ENCODE measurements at regions not wholly inside any gene's neighbourhood (a gene's known extent, or its start where the extent isn't known, plus 50 kb on each side); places are given as distances from the start of the nearest gene placed in this dataset.
A peak's percentile ranks its signal among the peaks of the same experiment; 100 is the strongest.

DNA sequence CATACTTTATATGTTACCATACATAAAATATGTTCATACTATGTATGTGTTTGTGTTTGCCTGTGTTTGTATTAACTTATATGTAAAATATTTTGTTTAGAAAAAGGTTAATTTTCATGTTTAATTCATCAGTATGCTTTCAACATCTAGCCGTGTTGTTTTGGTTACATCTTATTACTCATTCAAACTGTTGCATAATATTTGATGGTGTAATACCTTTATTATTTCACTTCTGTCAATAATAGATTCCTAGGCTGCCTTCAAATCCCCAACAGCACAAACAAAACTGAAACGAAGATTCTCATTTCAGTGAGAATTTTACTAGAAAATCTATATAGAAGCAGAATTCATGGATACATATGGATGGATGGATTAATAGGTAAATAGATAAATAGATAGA lies 462.3 kb upstream of the ADGRL3 start:
- ChIA-PET POLR2A (ENCODE audit: low non-redundant PET) (no interaction called here), CTCF (interaction anchor here (0.6 to 1.0 kb wide), 2 partner anchors 48 to 343 kb away, joined by 3 read pairs; no protein-coding TSS in a partner anchor)
- H3K27ac ChIP-seq: no peak overlapping the region
- TF ChIP-seq, protein P1, sequence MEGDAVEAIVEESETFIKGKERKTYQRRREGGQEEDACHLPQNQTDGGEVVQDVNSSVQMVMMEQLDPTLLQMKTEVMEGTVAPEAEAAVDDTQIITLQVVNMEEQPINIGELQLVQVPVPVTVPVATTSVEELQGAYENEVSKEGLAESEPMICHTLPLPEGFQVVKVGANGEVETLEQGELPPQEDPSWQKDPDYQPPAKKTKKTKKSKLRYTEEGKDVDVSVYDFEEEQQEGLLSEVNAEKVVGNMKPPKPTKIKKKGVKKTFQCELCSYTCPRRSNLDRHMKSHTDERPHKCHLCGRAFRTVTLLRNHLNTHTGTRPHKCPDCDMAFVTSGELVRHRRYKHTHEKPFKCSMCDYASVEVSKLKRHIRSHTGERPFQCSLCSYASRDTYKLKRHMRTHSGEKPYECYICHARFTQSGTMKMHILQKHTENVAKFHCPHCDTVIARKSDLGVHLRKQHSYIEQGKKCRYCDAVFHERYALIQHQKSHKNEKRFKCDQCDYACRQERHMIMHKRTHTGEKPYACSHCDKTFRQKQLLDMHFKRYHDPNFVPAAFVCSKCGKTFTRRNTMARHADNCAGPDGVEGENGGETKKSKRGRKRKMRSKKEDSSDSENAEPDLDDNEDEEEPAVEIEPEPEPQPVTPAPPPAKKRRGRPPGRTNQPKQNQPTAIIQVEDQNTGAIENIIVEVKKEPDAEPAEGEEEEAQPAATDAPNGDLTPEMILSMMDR (conservative IDR thresholded peaks at IDR 0.05; ENCODE audit: low read depth): no peak
- DNase-seq (ENCODE audit: low spot score): peak; percentile 46

DNA sequence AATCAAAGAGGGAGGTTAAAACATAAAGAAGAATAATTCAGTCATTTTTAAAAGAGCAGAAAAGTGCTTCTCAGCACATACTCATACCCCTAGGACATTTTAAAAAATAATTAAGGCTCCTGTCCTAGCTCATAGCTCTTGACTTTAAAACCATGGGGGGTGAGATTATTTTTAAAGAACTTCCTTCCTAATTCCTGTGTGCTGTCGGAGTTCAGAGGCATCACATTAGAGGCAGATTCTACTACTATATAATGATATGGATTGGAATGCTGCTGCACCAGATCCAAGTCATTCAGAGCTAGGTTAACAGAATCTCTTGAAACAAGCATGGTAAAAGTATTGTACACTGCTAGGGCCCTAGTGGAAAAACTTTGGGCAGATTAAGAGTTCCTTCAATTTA lies 456.5 kb upstream of the ADGRL3 start:
- TF ChIP-seq, protein P1 (conservative IDR thresholded peaks at IDR 0.05; ENCODE audit: low read depth): no peak
- ChIA-PET POLR2A (ENCODE audit: low non-redundant PET) (no interaction called here), CTCF (interaction anchor here (1.5 kb wide), 1 partner anchor 62 kb away, joined by 3 read pairs; no protein-coding TSS in a partner anchor)

DNA sequence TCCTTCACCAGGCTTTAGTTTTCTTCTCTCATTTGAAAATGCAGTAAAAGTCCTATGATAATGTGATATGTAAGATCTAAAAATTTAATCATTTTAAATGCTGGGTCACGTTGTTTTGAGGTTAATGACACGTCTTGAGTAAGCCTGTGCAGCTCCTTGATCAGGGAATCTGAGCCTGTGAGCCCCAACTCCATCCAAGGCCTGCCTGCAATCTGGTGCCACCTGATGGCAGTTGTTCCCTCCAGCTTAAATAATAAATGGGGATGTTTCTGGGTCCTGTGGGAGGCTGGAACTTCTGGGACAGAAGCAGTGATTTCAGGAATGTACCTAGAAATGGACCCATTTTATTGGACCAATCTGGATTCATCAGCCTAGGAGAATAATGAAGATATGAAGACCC lies 455.4 kb upstream of the ADGRL3 start:
- POLR2A ChIA-PET (ENCODE audit: low non-redundant PET): no interaction called here
- CTCF ChIA-PET: no interaction called here
- no peak overlapping the region for H3K27ac ChIP-seq
- TF ChIP-seq, protein P1 (conservative IDR thresholded peaks at IDR 0.05; ENCODE audit: low read depth): no peak
- no peak for DNase-seq (ENCODE audit: low spot score)

More for the DNA sequence above, 456.5 kb upstream of the ADGRL3 start:
- no peak overlapping the region for H3K27ac ChIP-seq
- no peak for DNase-seq (ENCODE audit: low spot score)

DNA sequence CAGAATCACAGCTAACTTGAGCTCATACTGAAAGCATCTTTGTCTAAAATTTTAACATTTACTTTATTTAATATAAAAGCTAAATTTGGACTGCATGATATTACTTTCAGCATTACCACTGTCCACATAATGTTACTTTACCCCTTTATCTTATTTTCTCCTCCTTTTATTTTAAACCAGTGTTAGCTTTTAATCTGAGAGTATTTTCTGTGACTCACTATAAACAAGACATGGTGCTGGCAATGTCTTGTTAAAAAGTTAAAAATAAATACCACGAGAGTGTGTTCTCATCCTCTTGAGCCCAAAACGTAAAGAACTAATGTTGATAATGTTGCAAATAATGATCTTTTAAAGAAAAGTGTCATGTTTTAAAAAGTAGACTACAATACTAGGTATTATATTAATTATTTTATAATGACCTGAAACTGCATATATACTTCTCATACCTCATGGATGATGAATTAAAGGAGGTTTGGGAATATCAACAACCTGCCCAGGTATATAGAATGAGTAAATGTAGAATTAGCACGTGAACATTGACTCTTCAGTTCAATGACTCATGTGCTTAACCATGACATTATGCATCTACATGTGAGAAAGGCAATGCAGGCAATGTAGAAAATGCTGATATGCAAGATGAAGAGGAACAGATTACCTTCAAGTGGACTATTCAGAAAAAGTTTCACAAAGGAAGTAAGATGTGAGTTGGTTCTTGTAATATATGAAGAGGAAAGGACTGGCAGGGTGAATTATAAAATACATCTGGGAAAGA lies 454.1 kb upstream of the ADGRL3 start:
- CTCF ChIA-PET: interaction anchor here (0.5 to 0.7 kb wide), 2 partner anchors 9 to 780 kb away, joined by 3 read pairs; no protein-coding TSS in a partner anchor
- H3K27ac ChIP-seq: no peak overlapping the region
- TF ChIP-seq, protein P1 (conservative IDR thresholded peaks at IDR 0.05; ENCODE audit: low read depth): no peak
- POLR2A ChIA-PET (ENCODE audit: low non-redundant PET): no interaction called here
- no peak for DNase-seq (ENCODE audit: low spot score)

DNA sequence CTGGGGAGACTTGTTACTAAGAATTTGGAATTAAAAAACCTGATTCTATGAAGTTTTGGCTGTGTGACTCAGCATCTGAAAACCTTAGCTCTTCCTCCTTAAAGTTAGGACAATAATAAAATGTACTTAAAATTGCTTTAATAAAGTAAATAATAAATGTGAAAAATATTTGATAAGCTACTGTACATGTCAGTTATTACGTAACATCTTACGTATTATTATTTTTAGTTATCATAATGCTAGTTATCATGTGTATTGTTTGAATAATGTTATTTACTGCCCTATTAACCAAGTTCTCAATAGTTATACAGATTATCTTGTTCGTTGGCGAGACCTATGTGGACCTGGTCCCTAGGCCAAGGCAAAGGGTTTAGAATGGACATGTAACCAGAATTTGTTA lies 449.2 kb upstream of the ADGRL3 start:
- POLR2A ChIA-PET (ENCODE audit: low non-redundant PET): no interaction called here
- TF ChIP-seq, protein P1 (conservative IDR thresholded peaks at IDR 0.05; ENCODE audit: low read depth): no peak
- DNase-seq (ENCODE audit: low spot score): no peak
- H3K27ac ChIP-seq: no peak overlapping the region
- CTCF ChIA-PET: no interaction called here

DNA sequence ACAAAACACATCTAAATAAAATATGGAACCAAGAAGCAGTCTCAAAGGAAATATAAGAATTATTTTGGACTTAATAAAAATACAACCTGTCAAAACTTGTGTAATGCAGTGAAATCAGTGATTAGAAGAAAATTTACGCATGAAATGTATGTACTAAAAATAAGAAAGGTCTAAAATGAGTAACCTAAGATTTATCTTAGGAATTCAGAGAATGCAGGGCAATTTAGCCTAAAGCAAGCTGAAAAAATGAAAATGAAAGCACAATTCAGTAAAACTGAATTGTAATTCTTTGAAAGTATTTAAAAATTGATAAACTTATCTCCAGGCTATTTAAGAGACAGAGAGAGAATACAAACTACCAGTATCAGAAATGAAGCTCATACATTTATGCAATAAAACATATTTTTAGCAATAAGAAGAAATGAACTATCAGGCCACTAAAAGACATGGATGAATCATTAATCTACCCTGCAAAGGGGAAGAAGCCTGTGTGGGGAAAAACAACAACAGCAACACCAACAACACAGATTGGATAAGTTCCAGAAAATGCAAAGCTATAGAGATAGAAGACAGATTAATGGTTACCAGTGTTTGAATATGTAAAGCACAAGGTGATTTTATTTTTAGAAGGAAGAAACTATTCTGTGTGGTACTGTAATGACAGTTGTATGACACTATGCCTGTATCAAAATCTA lies 442.0 kb upstream of the ADGRL3 start:
- TF ChIP-seq, protein P1 (conservative IDR thresholded peaks at IDR 0.05; ENCODE audit: low read depth): no peak
- ChIA-PET POLR2A (ENCODE audit: low non-redundant PET) (no interaction called here), CTCF (interaction anchor here (1.2 kb wide), 1 partner anchor 42 kb away, joined by 4 read pairs; no protein-coding TSS in a partner anchor)
- H3K27ac ChIP-seq: no peak overlapping the region
- peak; percentile 9 for DNase-seq (ENCODE audit: low spot score)

Measured in RWPE1 (cell line).